Esophagus squamous epithelium (tissue), 4 donors: ENCODE measurements at regions not wholly inside any gene's neighbourhood (a gene's known extent, or its start where the extent isn't known, plus 50 kb on each side); places are given as distances from the start of the nearest gene placed in this dataset.

Source experiments
- CTCF ChIP-seq, 6 experiments: fragments of 450-650 bp in 4 of 6; fragments of 200-600 bp in 2 of 6; sonication (generic) in 2 of 6; IDR thresholded peaks; one replicate each; pipeline ENCODE4 v1.5.1; 2016 to 2019; ENCODE audit warnings: antibody characterized with exemption in 6 of 6, mild to moderate bottlenecking in 4 of 6, moderate library complexity in 4 of 6
- POLR2A ChIP-seq, 4 donors: fragments of 450-650 bp; IDR thresholded peaks; one replicate each; pipeline ENCODE4 v1.6.1; 2017; ENCODE audit warnings: antibody characterized with exemption in 4 of 4, mild to moderate bottlenecking in 4 of 4, moderate library complexity in 3 of 4

- TF ChIP-seq CTCF (IDR thresholded peaks at IDR 0.05) (no peak), POLR2A (IDR thresholded peaks at IDR 0.05) (no peak)
Measured at GRCh38 chr5:53361708-53362107, 118.7 kb upstream of the FST start.
